Liver (tissue), 8 donors: ENCODE measurements at regions not wholly inside any gene's neighbourhood (a gene's known extent, or its start where the extent isn't known, plus 50 kb on each side); places are given as distances from the start of the nearest gene placed in this dataset.

ENCODE experiments used
- DNase-seq: peaks from one replicate; pipeline ENCODE4 v3.0.0-alpha.2; 2017; ENCODE audit warnings: low spot score
- H3K27ac ChIP-seq, 2 donors: one replicate each; pipeline ENCODE4 v1.7.0; 2013; ENCODE audit warnings: inconsistent platforms in 2 of 2, low read length in 2 of 2, control low read depth in 1 of 2, low read depth in 1 of 2, mild to moderate bottlenecking in 1 of 2
- H3K27me3 ChIP-seq, 4 donors: one replicate each; pipeline versions ENCODE4 v1.6.1 to v1.7.0; 2013; ENCODE audit warnings: low read length in 3 of 4, inconsistent platforms in 1 of 4, mild to moderate bottlenecking in 1 of 4, moderate library complexity in 1 of 4; ENCODE audit not compliant: control insufficient read depth in 4 of 4, insufficient read depth in 4 of 4
- H3K36me3 ChIP-seq, 4 donors: one replicate each; pipeline versions ENCODE4 v1.6.1 to v1.7.0; 2013; ENCODE audit warnings: low read length in 3 of 4, mild to moderate bottlenecking in 3 of 4, low read depth in 1 of 4, moderate library complexity in 1 of 4; ENCODE audit not compliant: control insufficient read depth in 4 of 4, insufficient read depth in 3 of 4
- H3K4me1 ChIP-seq, 4 donors: one replicate each; pipeline versions ENCODE4 v1.6.1 to v1.7.0; 2013; ENCODE audit warnings: low read length in 3 of 4, mild to moderate bottlenecking in 3 of 4, moderate library complexity in 1 of 4; ENCODE audit not compliant: control insufficient read depth in 4 of 4, insufficient read depth in 4 of 4
- H3K4me3 ChIP-seq, 3 donors: one replicate each; pipeline versions ENCODE4 v1.6.1 to v1.7.0; 2013; ENCODE audit warnings: low read length in 3 of 3, control low read depth in 1 of 3, low read depth in 1 of 3, mild to moderate bottlenecking in 1 of 3
- H3K9ac ChIP-seq, 2 donors: one replicate each; pipeline ENCODE4 v1.7.0; 2013; ENCODE audit warnings: low read length in 2 of 2, mild to moderate bottlenecking in 2 of 2, moderate library complexity in 2 of 2, control low read depth in 1 of 2, low read depth in 1 of 2
- H3K9me3 ChIP-seq, 4 donors: one replicate each; pipeline versions ENCODE4 v1.6.1 to v1.7.0; 2013; ENCODE audit warnings: low read length in 3 of 4; ENCODE audit not compliant: control insufficient read depth in 4 of 4
- ATF3 ChIP-seq: IDR thresholded peaks from 2 replicates; pipeline ENCODE4 v1.6.1; 2016; ENCODE audit warnings: antibody characterized with exemption
- CTCF ChIP-seq: fragments of 150-350 bp; IDR thresholded peaks from 2 replicates; pipeline ENCODE4 v1.5.1; 2017; ENCODE audit warnings: improper control_type of control experiment, low read depth, low read length; ENCODE audit not compliant: missing input control
- EGR1 ChIP-seq, 2 donors: IDR thresholded peaks; 2 replicates each; pipeline ENCODE4 v1.6.1; 2016 to 2018; ENCODE audit warnings: antibody characterized with exemption in 2 of 2, low read depth in 2 of 2
- FOXA1 ChIP-seq: IDR thresholded peaks from 2 replicates; pipeline ENCODE4 v1.6.1; 2016; ENCODE audit warnings: antibody characterized with exemption
- FOXA2 ChIP-seq: IDR thresholded peaks from 2 replicates; pipeline ENCODE4 v1.6.1; 2016; ENCODE audit warnings: antibody characterized with exemption
- GABPA ChIP-seq, 2 donors: IDR thresholded peaks in 1 of 2; conservative IDR thresholded peaks in 1 of 2; 2 replicates each; pipeline ENCODE4 v1.6.1; 2016; ENCODE audit warnings: antibody characterized with exemption in 2 of 2, mild to moderate bottlenecking in 1 of 2, moderate library complexity in 1 of 2
- HNF4A ChIP-seq, 2 donors: conservative IDR thresholded peaks; 2 replicates each; pipeline ENCODE4 v1.6.1; 2016; ENCODE audit warnings: antibody characterized with exemption in 2 of 2, mild to moderate bottlenecking in 2 of 2
- HNF4G ChIP-seq: IDR thresholded peaks from 2 replicates; pipeline ENCODE4 v1.6.1; 2016; ENCODE audit warnings: antibody characterized with exemption
- JUND ChIP-seq, 2 donors: IDR thresholded peaks; 2 replicates each; pipeline ENCODE4 v1.6.1; 2016; ENCODE audit warnings: antibody characterized with exemption in 2 of 2
- MAX ChIP-seq: IDR thresholded peaks from 2 replicates; pipeline ENCODE4 v1.6.1; 2016; ENCODE audit warnings: antibody characterized with exemption
- NR2F2 ChIP-seq: IDR thresholded peaks from 2 replicates; pipeline ENCODE4 v1.6.1; 2016; ENCODE audit warnings: antibody characterized with exemption
- RAD21 ChIP-seq, 2 donors: IDR thresholded peaks; 2 replicates each; pipeline ENCODE4 v1.6.1; 2016; ENCODE audit warnings: antibody characterized with exemption in 2 of 2, mild to moderate bottlenecking in 2 of 2
- REST ChIP-seq: IDR thresholded peaks from 2 replicates; pipeline ENCODE4 v1.6.1; 2016; ENCODE audit warnings: antibody characterized with exemption, mild to moderate bottlenecking
- RXRA ChIP-seq, 2 donors: IDR thresholded peaks; 2 replicates each; pipeline ENCODE4 v1.6.1; 2017 to 2018; ENCODE audit warnings: antibody characterized with exemption in 2 of 2, mild to moderate bottlenecking in 1 of 2
- SP1 ChIP-seq: IDR thresholded peaks from 2 replicates; pipeline ENCODE4 v1.6.1; 2018; ENCODE audit warnings: antibody characterized with exemption, mild to moderate bottlenecking
- TAF1 ChIP-seq: conservative IDR thresholded peaks from 2 replicates; pipeline ENCODE4 v1.6.1; 2016; ENCODE audit warnings: antibody characterized with exemption, mild to moderate bottlenecking
- YY1 ChIP-seq: IDR thresholded peaks from 2 replicates; pipeline ENCODE4 v1.6.1; 2016; ENCODE audit warnings: antibody characterized with exemption, mild to moderate bottlenecking
- ZBTB33 ChIP-seq: IDR thresholded peaks from 2 replicates; pipeline ENCODE4 v1.6.1; 2016; ENCODE audit warnings: antibody characterized with exemption
- WGBS: extraction: QIAGEN DNeasy Blood & Tissue Kit; methylation state at CpG from one replicate; pipeline ENCODE4 v1.1.7; 2013; 5-methylcytosine and 5-hydroxymethylcytosine counted together
- donor health status: healthy.
- donor health status: healthy.
- donor health status: healthy.
- donor health status: healthy.
- donor health status: healthy.

- H3K9me3 ChIP-seq = peaks cover 0 to 3% (median 0%) of the 10 kb centered on the region in 4 donors
Observed at GRCh38 chr4:62302710-62303109, 1102.6 kb downstream of the ADGRL3 start.

GRCh38 chr4:62301500-62301899, 1101.4 kb downstream of the ADGRL3 start:
- H3K36me3 ChIP-seq = no peaks in the 10 kb centered on the region
- TF ChIP-seq RAD21 (IDR thresholded peaks at IDR 0.05) (no peak), HNF4A (conservative IDR thresholded peaks at IDR 0.05) (no peak), ATF3 (no peak), JUND (IDR thresholded peaks at IDR 0.05) (no peak), FOXA1 (no peak), FOXA2 (no peak), SP1 (no peak), HNF4G (no peak), GABPA (IDR thresholded peaks at IDR 0.05 in 1 of 2, conservative IDR thresholded peaks at IDR 0.05 in 1 of 2) (no peak), MAX (no peak), ZBTB33 (no peak), NR2F2 (no peak), CTCF (no peak), RXRA (IDR thresholded peaks at IDR 0.05) (no peak), YY1 (no peak), EGR1 (IDR thresholded peaks at IDR 0.05; ENCODE audit: low read depth in 2 of 2) (no peak), TAF1 (no peak), REST (no peak)
- 57% methylated on average over 3 of the region's 3 CpGs for WGBS
- H3K27ac ChIP-seq = no peak overlapping the region
- H3K9ac ChIP-seq = no peak overlapping the region
- no peaks in the 10 kb centered on the region for H3K4me1 ChIP-seq
- DNase-seq = no peak
- no peaks in the 10 kb centered on the region for H3K27me3 ChIP-seq
- peaks cover 0 to 3% (median 0%) of the 10 kb centered on the region in 4 donors for H3K9me3 ChIP-seq
- no peak overlapping the region for H3K4me3 ChIP-seq

More at GRCh38 chr4:62302710-62303109, 1102.6 kb downstream of the ADGRL3 start:
- no peak overlapping the region for H3K4me3 ChIP-seq
- WGBS = 70% methylated on average over 1 of the region's 1 CpG
- TF ChIP-seq GABPA (IDR thresholded peaks at IDR 0.05 in 1 of 2, conservative IDR thresholded peaks at IDR 0.05 in 1 of 2) (no peak), JUND (IDR thresholded peaks at IDR 0.05) (no peak), ATF3 (no peak), RXRA (IDR thresholded peaks at IDR 0.05) (no peak)
- no peak for DNase-seq
- no peaks in the 10 kb centered on the region for H3K27me3 ChIP-seq
- no peaks in the 10 kb centered on the region for H3K36me3 ChIP-seq
- no peak overlapping the region for H3K9ac ChIP-seq
- no peaks in the 10 kb centered on the region for H3K4me1 ChIP-seq
- no peak overlapping the region for H3K27ac ChIP-seq
